Brain microvascular endothelial cell (primary cell): ENCODE measurements at regions not wholly inside any gene's neighbourhood (a gene's known extent, or its start where the extent isn't known, plus 50 kb on each side); places are given as distances from the start of the nearest gene placed in this dataset.

Experiments
- DNase-seq: peaks from one replicate; pipeline ENCODE4 v3.0.0-alpha.2; 2020
- H3K27ac ChIP-seq: fragments of 250-450 bp; sonication (Bioruptor Pico); 2 replicates; pipeline ENCODE4 v1.5.1; 2020; ENCODE audit warnings: mild to moderate bottlenecking, moderate library complexity
- H3K27me3 ChIP-seq: fragments of 250-450 bp; sonication (Bioruptor Pico); replicated peaks from 2 replicates; pipeline ENCODE4 v1.5.1; 2020; ENCODE audit warnings: mild to moderate bottlenecking
- H3K36me3 ChIP-seq: fragments of 250-450 bp; sonication (Bioruptor Pico); replicated peaks from 2 replicates; pipeline ENCODE4 v1.5.1; 2020; ENCODE audit warnings: mild to moderate bottlenecking
- H3K4me3 ChIP-seq: 2 replicates; pipeline ENCODE4 v1.5.1; 2011; ENCODE audit warnings: low read depth, mild to moderate bottlenecking, control low read depth, low read length, moderate library complexity
- CTCF ChIP-seq: IDR thresholded peaks from 2 replicates; pipeline ENCODE4 v1.5.1; 2011; ENCODE audit warnings: low read depth, mild to moderate bottlenecking, moderate library complexity, low read length, control low read depth, inconsistent platforms; ENCODE audit errors: missing control alignments
- in situ Hi-C: cut with HindIII; loops from 2 replicates; pipeline ENCODE4 v1.10.0; 2017; ENCODE audit warnings: low sequenced_read_pairs, low pct_ligation_motif_present

- Histone ChIP-seq H3K4me3 (no peak overlapping the region), H3K27me3 (no peaks in the 10 kb centered on the region), H3K36me3 (no peaks in the 10 kb centered on the region), H3K27ac (no peak overlapping the region)
- DNase-seq: no peak
- in situ Hi-C loops: no loop called here
- TF ChIP-seq CTCF: no peak
Measured at GRCh38 chr4:81562093-81562492, 90.4 kb upstream of the RASGEF1B start.

DNA sequence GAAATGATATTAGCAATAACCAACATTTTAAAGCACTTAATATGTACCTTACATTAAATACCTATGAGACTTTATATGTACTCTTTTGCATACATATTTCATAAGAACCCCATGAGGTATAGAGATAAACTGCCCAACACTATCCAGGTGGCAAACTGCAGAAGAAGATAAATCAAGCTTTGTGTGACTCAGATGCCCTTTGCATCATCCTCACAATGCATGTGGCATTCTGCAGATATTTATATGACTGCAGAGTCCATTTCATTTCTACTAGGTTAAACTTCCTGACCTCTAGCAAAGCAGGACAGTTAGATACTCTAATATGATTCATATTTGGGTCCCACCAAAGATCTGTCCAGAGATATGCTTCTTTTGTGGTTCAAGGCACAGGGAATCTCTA, 85.6 kb upstream of the RASGEF1B start:
- no peak overlapping the region for H3K4me3 ChIP-seq
- no peaks in the 10 kb centered on the region for H3K27me3 ChIP-seq
- DNase-seq: no peak
- H3K27ac ChIP-seq: no peak overlapping the region
- in situ Hi-C loops: no loop called here
- no peaks in the 10 kb centered on the region for H3K36me3 ChIP-seq
- TF ChIP-seq CTCF: no peak

DNA sequence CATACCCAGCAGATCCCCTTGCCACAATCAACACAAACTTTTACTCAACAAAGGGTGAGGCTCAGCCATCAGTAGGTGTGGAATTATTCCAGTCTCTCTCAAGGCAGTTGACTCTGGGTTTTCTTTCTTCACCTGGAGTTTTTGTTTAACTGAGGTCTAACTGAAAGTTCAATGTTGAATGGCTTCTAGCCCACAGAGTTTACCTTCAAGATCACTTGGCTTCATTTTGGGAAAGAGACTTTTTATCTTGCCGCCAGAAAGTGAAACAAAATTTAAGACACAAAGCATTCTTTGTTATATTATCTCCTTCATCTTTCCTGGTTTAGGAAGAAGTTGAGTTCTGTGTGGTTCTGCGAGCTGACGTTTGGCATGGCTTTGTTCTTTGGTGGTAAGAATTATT, 83.8 kb upstream of the RASGEF1B start:
- in situ Hi-C loops: no loop called here
- no peak for DNase-seq
- no peak overlapping the region for H3K27ac ChIP-seq
- H3K27me3 ChIP-seq: no peaks in the 10 kb centered on the region
- no peaks in the 10 kb centered on the region for H3K36me3 ChIP-seq
- H3K4me3 ChIP-seq: no peak overlapping the region
- TF ChIP-seq CTCF: no peak

- no peak for DNase-seq
- no peak for TF ChIP-seq CTCF
- H3K27me3 ChIP-seq: no peaks in the 10 kb centered on the region
- no peak overlapping the region for H3K4me3 ChIP-seq
- H3K27ac ChIP-seq: no peak overlapping the region
- in situ Hi-C loops: no loop called here
- H3K36me3 ChIP-seq: no peaks in the 10 kb centered on the region
Measured at GRCh38 chr4:81552086-81552485, 80.4 kb upstream of the RASGEF1B start.

DNA sequence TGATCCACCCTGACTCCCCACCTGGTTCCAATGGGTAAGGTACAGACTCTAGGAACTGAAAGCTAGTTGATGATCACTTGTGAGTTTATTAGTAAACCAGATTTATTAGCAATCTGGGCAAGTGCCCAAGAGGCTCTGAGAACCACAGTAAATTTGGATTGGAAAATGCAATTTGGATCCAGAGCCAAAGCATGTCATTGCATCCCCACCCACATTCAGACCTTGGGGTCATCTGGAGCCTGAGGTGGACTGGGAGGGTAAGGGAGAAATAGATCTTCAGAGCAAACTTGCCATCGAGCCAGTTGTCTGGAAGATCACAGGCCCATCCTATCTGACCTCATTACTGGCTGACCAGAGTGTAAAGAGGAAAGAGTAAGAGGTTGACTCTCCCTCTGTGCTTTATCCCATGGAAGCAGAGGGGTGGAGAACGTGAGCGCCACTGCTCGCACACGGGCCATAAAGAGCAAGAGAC, 78.7 kb upstream of the RASGEF1B start:
- Histone ChIP-seq H3K36me3 (no peaks in the 10 kb centered on the region), H3K27ac (no peak overlapping the region), H3K4me3 (no peak overlapping the region), H3K27me3 (no peaks in the 10 kb centered on the region)
- TF ChIP-seq CTCF: no peak
- in situ Hi-C loops: no loop called here
- no peak for DNase-seq

- Histone ChIP-seq H3K36me3 (no peaks in the 10 kb centered on the region), H3K27me3 (no peaks in the 10 kb centered on the region), H3K27ac (no peak overlapping the region), H3K4me3 (no peak overlapping the region)
- in situ Hi-C loops: no loop called here
- DNase-seq: no peak
- TF ChIP-seq CTCF: no peak
Measured at GRCh38 chr4:81549984-81550383, 78.3 kb upstream of the RASGEF1B start.
